ENCODE measurements at regions not wholly inside any gene's neighbourhood (a gene's known extent, or its start where the extent isn't known, plus 50 kb on each side); places are given as distances from the start of the nearest gene placed in this dataset.

DNA sequence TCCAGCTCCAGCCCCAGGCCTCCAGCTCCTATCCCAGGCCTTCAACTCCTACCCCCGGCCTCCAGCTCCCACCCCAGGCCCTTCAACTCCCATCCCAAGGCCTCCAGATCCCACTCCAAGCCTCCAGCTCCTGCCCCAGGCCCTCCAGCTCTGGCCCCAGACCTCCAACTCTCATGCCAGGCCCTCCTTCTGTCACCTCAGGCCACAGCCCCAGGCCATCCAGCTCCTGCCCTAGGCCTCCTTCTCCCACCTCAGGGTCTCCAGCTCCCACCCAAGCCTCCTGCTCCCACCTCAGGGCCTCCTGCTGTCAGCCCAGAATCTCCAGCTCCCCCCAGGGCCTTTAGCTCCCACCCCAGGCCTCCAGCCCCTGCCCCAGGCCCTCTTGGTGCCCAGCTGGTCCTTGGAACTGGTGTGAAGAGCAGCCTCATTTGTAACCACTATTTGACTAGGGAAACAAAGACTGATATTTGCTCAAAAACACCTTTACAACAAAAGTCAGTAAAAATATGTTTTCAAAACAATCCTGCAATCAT lies 67.8 kb upstream of the SALL3 start:
- TF ChIP-seq, protein P1, sequence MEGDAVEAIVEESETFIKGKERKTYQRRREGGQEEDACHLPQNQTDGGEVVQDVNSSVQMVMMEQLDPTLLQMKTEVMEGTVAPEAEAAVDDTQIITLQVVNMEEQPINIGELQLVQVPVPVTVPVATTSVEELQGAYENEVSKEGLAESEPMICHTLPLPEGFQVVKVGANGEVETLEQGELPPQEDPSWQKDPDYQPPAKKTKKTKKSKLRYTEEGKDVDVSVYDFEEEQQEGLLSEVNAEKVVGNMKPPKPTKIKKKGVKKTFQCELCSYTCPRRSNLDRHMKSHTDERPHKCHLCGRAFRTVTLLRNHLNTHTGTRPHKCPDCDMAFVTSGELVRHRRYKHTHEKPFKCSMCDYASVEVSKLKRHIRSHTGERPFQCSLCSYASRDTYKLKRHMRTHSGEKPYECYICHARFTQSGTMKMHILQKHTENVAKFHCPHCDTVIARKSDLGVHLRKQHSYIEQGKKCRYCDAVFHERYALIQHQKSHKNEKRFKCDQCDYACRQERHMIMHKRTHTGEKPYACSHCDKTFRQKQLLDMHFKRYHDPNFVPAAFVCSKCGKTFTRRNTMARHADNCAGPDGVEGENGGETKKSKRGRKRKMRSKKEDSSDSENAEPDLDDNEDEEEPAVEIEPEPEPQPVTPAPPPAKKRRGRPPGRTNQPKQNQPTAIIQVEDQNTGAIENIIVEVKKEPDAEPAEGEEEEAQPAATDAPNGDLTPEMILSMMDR (IDR thresholded peaks at IDR 0.05): no peak

DNA sequence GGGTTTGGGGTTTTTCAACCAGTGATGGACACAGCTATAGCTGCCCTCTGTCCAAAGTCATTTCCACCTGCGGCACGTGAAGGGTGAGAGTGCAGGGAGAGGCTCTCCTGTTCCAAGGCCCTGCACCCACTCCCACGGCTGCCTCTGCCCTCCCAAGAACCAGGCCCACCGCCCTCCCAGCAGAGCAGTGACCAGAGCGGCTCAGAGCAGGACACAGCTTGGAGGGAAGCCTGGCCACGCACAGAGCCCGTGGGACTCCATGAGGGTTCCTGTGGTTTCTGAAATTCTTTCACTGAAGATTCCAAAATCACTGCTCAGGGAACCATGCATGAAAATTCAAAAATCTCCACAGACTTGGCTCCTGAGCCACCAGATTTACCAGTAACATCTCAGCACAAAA lies 67.3 kb upstream of the SALL3 start:
- TF ChIP-seq, protein P1 (IDR thresholded peaks at IDR 0.05): no peak

DNA sequence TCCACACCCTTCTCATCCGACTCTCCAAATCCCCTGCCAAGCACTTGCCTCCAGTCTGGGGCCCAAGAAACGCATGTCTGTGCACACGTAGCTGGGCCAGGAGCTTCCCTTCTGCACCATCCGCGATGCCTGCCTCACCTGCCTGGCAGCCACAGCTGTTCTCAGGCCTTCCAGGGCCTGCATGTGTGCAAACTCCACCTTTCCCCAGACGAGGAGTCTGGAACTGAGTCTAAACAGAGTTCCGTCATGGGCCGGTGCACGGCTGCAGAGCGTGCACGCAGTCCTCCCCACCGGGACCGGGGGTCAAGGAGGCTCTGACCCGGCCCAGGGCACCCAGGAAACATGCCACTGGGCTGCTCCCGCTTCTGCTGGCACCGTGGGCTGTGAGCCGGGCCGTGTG lies 66.8 kb upstream of the SALL3 start:
- TF ChIP-seq, protein P1 (IDR thresholded peaks at IDR 0.05): no peak

DNA sequence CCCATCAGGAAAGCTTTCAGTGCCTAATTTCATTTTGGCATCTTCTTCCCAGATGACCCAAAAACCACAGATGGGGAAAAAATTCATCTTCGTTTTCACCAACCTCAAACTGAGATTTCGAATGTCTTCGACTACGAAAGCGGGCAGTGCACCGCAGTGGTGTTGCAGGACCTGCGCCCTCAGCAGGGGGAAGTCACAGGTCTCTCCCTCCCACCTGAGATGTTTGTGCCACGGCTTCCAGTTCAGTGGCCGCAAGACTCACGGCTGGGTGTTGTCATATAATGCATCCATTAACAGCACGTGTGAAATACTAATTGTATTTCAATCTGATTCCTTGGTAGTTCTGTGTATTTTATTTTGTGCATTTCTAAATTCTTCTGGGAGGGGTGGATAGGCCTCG lies 66.2 kb upstream of the SALL3 start:
- TF ChIP-seq, protein P1 (IDR thresholded peaks at IDR 0.05): no peak

DNA sequence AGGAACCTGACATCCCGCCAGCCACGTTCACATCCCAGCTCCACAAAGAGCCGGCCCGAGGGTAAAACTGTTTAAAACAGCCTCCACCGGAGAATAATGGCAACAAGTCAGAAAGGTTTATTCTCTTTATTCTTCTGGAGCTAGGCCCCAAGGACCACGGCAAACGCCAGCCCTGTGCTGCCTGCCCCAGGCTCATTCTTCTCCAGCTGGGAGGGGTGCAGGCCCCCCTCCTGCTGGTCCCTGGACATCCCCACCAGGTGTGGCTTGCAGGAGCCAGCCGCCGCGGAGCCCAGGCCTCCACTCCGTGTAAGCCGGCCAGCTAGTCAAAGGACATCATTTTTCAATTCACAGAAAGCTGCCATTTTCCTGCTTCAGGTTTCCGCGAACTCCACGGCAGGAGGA lies 65.8 kb upstream of the SALL3 start:
- TF ChIP-seq, protein P1 (IDR thresholded peaks at IDR 0.05): no peak

DNA sequence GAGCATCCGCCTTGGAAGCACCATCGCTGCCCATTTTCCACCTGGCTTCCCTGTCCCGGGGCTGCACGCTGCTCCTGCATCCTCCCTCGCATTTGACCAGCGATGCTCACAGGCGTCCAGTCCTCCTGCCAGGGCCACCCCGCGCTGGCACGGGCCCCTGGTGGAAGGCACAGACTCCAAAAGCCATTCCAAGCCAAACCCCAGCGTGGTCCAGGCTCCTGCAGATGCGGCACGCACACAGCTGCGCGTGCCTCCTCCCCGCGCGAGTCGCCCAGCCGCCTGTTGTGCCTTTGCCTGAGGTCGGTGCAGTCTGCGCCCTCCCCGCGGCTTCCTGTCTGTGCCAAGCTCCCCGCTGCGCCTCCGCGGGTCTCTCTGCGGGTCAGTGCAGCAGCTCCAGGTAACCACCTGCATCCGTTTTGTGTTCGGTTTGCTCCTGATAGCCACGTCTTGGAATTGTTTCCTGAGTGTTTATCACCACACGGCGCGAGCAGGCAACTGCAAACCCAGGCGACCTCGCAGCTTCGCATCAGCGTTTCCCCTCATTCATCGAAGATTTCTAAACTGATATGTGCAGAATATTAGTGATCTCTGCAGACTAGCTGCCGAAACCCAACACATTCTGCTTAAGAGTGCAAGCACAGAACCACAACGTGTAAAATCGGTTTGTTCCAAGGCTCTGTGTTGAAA lies 65.2 kb upstream of the SALL3 start:
- TF ChIP-seq, protein P1 (IDR thresholded peaks at IDR 0.05): no peak

DNA sequence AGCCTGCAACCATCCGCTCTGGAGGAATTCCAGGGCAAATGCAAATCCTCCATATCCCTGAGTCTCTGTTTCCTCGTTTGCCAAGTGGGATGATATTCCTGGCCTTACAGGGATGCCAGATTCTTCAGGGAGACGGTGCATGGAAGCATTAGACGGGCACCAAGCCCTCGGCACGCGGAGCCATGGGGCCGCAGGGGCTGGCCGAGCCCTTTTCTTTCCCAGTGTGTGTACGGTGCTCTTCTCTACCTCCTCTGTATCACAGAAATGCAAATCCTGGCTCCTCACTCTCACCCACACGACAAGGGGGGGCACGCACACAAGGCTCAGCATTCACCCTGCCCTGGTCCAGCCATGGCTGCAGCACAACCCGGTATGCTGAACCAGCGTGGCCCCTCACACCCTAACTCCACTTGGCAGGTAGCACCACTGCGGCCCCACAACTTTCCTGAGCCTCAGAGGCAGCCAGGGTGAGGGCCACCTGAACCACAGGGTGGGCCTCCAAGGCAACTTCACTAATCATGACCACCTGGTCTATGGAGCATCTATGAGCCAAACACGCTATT lies 64.1 kb upstream of the SALL3 start:
- TF ChIP-seq, protein P1 (IDR thresholded peaks at IDR 0.05): no peak

All from LNCAP (cell line).